ENCODE measurements at regions not wholly inside any gene's neighbourhood (a gene's known extent, or its start where the extent isn't known, plus 50 kb on each side); places are given as distances from the start of the nearest gene placed in this dataset.

DNA sequence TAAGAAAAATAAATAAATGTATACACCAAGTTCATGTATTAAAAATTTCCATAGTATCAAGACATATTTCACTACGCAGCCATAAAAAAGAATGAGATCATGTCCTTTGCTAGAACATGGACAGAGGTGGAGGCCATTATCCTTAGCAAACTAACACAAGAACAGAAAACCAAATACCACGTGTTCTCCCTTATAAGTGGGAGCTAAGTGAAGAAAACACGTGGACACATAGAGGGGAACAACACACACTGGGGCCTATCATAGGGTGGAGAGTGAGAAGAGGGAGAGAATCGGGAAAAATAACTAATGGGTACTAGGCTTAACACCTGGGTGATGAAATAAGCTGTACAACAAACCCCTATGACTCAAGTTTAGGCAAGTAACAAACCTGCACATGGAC is 552.4 kb upstream of the PBX1 start:
- TF ChIP-seq, protein P1, sequence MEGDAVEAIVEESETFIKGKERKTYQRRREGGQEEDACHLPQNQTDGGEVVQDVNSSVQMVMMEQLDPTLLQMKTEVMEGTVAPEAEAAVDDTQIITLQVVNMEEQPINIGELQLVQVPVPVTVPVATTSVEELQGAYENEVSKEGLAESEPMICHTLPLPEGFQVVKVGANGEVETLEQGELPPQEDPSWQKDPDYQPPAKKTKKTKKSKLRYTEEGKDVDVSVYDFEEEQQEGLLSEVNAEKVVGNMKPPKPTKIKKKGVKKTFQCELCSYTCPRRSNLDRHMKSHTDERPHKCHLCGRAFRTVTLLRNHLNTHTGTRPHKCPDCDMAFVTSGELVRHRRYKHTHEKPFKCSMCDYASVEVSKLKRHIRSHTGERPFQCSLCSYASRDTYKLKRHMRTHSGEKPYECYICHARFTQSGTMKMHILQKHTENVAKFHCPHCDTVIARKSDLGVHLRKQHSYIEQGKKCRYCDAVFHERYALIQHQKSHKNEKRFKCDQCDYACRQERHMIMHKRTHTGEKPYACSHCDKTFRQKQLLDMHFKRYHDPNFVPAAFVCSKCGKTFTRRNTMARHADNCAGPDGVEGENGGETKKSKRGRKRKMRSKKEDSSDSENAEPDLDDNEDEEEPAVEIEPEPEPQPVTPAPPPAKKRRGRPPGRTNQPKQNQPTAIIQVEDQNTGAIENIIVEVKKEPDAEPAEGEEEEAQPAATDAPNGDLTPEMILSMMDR (IDR thresholded peaks at IDR 0.05; ENCODE audit: control extremely low read depth, extremely low read depth, low read depth, missing control alignments), result no peak
- no peak for DNase-seq (ENCODE audit: extremely low spot score)
- ChIA-PET POLR2A (no interaction called here), CTCF (no interaction called here)

DNA sequence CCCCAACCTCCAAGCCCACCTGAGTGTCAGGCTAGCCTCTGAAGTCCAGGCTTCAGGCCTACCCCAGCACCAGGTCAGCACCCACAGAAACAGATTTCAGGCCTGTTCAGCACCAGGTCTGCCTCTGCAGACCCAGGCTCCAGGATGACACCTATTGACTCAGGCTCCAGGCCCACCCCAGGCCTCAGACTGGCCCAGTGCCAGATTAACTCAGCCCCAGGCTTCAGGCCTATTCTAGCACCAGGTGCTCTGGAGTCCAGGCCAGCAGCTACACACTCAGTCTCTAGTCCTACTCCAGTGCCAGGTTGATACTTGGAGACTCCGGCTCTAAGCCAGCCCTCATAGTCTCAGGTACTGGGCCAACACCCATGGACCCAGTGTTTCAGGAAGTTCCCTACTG is 541.7 kb upstream of the PBX1 start:
- TF ChIP-seq, protein P1 (IDR thresholded peaks at IDR 0.05; ENCODE audit: control extremely low read depth, extremely low read depth, low read depth, missing control alignments), result no peak
- CTCF ChIA-PET, result no interaction called here
- POLR2A ChIA-PET, result no interaction called here
- DNase-seq (ENCODE audit: extremely low spot score), result no peak

DNA sequence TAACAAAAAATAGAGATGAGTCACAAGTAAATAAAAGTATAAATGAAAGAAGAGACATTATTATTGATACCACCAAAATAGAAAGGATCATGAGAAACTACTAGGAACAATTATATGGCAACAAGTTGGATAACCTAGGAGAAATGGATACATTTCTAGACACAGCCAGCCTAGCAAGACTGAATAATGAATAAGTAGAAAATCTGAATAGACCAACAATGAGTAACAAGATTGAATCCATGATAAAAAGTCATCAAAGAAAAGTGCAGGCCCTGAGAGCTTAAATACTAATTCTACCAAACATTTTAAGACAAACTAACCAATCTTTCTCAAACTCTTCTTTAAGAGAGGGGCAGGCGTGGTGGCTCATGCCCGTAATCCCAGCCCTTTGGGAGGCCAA is 538.6 kb upstream of the PBX1 start:
- TF ChIP-seq, protein P1 (IDR thresholded peaks at IDR 0.05; ENCODE audit: control extremely low read depth, extremely low read depth, low read depth, missing control alignments), result no peak
- ChIA-PET POLR2A (no interaction called here), CTCF (no interaction called here)
- no peak for DNase-seq (ENCODE audit: extremely low spot score)

DNA sequence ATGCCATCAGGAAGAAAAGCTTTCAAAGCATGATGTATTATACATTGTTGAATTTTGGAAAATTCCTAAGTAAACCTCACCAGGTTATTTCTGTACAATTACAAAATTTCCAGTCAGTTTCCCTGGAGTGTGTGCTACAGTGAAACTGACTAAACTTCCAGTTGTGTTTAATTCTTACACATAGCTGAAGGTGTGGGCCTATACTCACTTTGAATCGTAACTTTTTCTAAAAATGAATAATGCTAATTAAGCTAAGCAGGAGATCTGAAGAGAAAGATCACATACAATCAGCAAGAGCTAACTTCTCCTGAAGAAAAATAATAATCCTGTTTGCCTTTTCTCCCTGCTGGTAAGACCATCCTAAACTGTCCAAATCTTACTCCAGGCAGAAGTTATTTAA is 537.2 kb upstream of the PBX1 start:
- DNase-seq (ENCODE audit: extremely low spot score), result no peak

DNA sequence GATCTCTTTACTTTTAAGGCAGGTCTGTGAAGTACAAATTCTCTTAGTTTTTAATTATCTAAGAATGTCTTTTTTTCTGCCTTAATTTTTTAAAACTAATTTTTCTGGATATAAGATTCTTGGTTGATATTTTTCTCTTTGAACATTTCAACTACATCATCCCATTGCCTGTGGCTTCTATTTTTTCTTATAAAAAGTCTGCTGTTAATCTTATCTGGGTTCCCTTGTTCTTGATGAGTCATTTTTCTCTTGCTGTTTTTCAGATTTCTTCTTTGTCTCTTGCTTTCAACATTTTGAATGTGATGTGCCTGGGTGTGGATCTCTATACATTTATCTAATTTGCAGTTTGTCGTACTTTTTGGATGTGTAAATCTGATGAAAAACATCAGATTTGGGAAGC is 525.2 kb upstream of the PBX1 start:
- TF ChIP-seq, protein P1 (IDR thresholded peaks at IDR 0.05; ENCODE audit: control extremely low read depth, extremely low read depth, low read depth, missing control alignments), result no peak
- ChIA-PET POLR2A (no interaction called here), CTCF (no interaction called here)
- DNase-seq (ENCODE audit: extremely low spot score), result no peak

More for the DNA sequence above, 537.2 kb upstream of the PBX1 start:
- TF ChIP-seq, protein P1 (IDR thresholded peaks at IDR 0.05; ENCODE audit: control extremely low read depth, extremely low read depth, low read depth, missing control alignments), result no peak
- ChIA-PET CTCF (no interaction called here), POLR2A (no interaction called here)

DNA sequence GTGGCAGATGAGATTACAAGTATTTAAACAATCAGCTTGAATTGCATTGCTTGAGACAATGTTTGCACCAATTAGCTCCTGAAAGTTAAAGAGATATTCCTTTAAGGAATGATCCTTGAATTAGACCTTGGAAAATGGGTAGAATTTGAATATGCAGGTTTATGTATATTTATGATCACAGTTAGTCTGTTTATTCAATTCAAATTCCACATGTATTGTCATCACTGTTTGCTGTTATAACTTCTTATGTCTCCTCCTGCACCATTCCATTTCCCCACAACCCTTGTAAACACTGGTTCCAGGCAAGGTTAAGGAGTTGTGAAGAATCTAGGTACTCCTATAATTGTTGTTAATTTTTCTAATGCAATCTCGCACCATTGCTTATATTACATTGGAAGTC is 518.2 kb upstream of the PBX1 start:
- ChIA-PET CTCF (interaction anchor here (1.2 kb wide), 1 partner anchor 13 kb away, joined by 3 read pairs; no protein-coding TSS in a partner anchor), POLR2A (no interaction called here)
- no peak for DNase-seq (ENCODE audit: extremely low spot score)

More for the DNA sequence above, 518.2 kb upstream of the PBX1 start:
- TF ChIP-seq, protein P1 (IDR thresholded peaks at IDR 0.05; ENCODE audit: control extremely low read depth, extremely low read depth, low read depth, missing control alignments), result no peak
